ENCODE measurements at regions not wholly inside any gene's neighbourhood (a gene's known extent, or its start where the extent isn't known, plus 50 kb on each side); places are given as distances from the start of the nearest gene placed in this dataset.
"Not testable (repeated sequence)": the region's sequence is repeated elsewhere in the genome, so short reads cannot be mapped to it uniquely, and the experiment has no call there.

DNA sequence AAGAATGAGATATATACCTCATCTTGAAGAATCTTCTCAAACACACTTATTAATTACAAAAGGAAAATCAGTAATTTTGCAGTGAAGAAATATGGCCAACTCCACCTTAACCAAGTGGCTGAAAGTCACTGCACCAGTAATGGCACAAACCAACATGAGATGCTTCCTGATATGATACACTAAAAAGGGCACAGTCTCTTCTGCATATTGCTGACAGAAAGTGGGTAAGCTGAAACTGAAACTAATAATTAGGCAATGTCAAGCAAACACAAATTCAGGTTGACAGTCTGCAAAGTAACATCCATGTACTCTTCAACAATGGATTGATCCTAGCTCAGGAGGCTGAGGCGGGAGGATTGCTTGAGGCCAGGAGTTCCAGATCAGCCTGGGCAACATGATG, 56.1 kb downstream of the ZNF22 start:
- not testable (repeated sequence) for H3K4me3 ChIP-seq (ENCODE audit: low read length); DNase-seq (ENCODE audit: low read depth, low spot score)

DNA sequence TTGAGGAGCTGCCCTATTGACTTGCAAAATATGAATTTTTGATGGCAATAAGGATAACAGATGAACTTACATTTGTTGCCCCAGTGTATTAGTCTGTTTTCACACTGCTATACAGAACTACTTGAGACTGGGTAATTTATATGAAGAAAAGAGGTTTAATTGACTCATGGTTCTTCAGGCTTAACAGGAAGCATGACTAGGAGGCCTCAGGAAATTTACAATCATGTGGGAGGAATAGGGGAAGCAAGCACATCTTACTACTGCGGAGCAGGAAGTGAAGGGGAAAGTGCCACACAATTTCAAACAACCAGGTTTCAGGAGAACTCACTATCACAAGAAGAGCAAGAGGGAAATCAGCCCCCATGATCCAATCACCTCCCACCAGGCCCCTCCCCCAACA, 57.9 kb downstream of the ZNF22 start:
- DNase-seq (ENCODE audit: low read depth, low spot score) = no peak
- no peak overlapping the region for H3K4me3 ChIP-seq (ENCODE audit: low read length)

DNA sequence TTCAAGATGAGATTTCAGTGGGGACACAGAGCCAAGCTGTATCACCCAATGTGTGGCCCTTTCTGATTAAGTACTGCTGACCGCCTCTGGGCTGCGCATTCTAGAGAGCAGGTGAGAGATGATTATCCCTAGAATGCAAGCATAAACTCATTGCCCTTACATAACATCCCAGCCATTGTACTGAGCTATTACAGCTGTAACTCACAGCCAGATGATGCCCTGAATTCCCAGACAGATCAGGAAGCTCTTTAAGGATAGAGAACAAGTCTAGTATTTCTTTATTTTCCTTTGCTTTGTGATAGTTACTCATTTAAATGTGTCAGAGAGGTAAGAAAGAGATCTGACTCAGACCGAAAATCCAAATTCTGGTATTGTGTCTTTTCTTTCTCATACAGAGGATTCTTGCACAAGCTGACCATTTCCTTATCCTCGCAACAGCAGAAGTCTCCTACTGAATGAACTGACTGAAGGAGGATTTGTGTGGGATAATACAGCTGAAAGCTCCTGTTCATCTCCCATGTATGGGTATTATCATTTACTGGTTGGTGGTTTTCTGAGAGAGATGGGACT, 58.4 kb downstream of the ZNF22 start:
- DNase-seq (ENCODE audit: low read depth, low spot score) = no peak

DNA sequence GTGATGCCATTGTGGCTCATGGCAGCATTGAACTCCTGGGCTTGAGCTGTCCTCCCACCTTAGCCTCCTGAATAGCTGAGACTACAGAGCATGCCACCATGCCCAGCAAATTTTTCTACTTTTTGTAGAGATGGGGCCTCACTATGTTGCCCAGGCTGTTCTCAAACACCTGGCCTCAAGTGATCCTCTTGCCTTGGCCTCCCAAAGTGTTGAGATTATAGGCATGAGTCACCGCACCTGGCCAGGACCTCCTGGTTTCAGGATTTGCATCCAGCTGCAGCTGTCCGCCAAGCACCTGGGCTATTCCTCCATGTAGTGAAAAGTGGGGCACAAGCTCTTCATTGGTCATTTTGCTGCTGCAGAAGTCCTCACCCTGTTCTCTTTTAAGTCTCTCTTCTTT, 58.9 kb downstream of the ZNF22 start:
- no peak for DNase-seq (ENCODE audit: low read depth, low spot score)
- no peak overlapping the region for H3K4me3 ChIP-seq (ENCODE audit: low read length)

More for the DNA sequence above, 58.4 kb downstream of the ZNF22 start:
- no peak overlapping the region for H3K4me3 ChIP-seq (ENCODE audit: low read length)

DNA sequence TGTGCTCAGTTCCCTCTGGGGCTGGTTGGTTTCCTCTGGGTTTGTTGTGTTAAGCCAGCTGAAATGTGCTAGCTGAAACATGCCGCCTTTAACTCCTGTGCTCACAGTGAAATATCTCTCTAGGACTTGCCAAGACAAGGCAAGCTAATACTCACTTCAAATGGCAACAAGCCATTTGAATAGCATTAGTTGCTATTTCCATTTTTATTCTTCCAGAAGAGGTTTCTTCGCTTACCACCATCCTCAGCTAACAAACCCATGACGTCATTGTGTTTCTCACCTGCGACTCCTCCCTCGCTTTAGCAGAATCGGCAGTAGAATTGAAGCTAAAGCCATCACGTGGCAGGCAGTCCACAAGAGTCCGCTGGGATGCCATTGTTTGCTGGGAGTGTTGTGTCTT, 61.3 kb downstream of the ZNF22 start:
- no peak overlapping the region for H3K4me3 ChIP-seq (ENCODE audit: low read length)
- no peak for DNase-seq (ENCODE audit: low read depth, low spot score)

DNA sequence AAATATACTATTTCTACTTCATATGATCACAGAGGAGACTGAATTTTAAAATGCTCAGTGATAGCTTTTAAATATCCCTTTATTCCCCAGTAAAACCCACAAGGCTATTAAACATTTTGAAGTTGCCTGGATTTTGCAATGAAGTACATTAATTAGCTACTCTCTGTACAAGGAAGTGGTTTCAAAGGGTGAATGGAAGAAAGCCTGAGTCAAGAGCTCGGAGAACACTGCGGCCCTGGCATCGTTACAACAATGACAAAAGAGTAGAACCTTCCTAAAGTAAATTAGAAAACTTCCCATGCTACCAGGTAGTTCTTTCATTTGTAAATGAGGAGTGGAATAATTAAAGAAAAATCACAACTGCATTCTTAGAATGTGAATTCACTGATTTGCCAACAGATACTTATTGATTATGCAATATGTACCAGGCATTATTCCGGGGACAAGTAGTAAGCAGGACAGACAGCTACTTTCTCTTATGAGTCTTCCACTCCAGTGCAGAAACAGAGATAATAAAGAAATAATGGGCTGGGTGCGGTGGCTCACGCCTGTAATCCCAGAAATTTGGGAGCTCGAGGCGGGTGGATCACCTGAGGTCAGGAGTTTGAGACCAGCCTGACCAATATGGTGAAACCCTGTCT, 63.0 kb downstream of the ZNF22 start:
- no peak for DNase-seq (ENCODE audit: low read depth, low spot score)
- no peak overlapping the region for H3K4me3 ChIP-seq (ENCODE audit: low read length)

DNA sequence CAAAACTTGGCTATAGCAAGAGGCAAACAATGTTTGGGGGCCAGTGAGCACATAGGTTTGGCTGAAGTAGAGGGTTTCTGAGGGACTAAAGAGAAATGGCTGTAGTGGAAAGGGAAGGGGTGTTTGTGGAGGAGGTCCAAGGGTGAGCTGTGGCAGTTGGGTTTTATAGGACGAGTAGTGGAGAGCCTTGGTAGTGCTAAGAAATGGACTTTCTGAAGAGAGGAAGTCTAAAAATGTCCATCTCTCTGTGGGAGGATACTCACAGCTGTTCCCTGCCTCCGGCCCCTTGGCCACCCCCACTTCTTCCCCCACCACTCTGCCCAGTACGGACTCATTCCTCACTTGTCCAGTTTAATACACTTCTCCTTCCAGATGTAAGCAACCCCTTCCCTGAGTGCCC, 64.3 kb downstream of the ZNF22 start:
- DNase-seq (ENCODE audit: low read depth, low spot score) = no peak
- H3K4me3 ChIP-seq (ENCODE audit: low read length) = no peak overlapping the region

DNA sequence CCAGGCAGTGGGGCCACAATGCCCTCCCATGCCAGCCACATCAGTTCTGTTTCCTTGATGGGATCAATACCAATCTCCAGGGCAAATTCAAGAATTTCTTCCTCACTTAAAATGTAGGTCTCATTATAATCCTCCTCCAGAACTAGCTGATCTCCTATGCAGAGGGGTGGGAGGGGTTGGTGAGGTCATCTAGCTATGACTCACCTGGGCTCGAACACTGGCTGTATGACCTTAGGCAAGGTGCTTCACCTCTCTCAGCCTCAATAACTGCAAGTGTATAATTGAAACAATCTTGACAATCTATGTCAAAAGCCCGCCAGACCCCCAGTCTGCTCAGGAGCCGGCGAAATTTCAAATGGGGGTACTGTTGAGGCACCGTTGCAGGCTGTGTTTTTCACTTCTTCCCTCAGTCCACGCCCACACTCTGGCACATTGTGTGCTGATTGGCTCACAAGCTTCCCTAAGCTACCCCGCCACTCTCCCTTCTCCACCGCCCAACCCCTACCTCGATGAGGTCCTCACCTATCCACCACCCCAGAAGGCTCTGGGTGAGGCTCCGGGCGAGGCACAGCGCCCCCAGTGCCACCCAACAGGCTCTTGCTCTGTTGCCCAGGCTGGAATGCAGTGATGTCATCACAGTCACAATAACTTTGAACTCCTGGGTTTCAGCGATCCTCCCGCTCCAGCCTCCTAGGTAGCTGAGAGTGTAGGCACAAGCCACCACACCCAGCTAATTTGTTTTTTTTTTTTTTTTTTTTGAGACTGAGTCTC, 70.5 kb downstream of the ZNF22 start:
- H3K4me3 ChIP-seq (ENCODE audit: low read length) = no peak overlapping the region
- no peak for DNase-seq (ENCODE audit: low read depth, low spot score)

DNA sequence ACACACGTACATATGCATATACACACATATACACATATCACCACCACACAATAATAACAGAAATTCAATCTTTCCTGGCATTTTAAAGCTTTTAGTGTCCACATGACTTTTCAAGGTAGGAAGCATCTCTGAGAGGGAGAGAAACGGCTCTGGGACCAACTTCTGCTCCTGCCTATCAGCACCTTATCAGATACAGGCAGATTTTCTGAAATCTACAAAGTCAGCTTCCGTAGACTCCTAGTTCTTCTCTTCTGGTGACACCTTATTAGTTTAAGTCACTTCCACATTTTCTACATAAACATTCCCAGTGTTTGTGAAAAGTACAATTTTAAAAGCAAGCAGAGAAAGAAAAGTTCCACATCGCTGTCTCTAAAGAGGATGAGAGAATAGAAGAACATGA, 74.5 kb downstream of the ZNF22 start:
- no peak for DNase-seq (ENCODE audit: low read depth, low spot score)

DNA sequence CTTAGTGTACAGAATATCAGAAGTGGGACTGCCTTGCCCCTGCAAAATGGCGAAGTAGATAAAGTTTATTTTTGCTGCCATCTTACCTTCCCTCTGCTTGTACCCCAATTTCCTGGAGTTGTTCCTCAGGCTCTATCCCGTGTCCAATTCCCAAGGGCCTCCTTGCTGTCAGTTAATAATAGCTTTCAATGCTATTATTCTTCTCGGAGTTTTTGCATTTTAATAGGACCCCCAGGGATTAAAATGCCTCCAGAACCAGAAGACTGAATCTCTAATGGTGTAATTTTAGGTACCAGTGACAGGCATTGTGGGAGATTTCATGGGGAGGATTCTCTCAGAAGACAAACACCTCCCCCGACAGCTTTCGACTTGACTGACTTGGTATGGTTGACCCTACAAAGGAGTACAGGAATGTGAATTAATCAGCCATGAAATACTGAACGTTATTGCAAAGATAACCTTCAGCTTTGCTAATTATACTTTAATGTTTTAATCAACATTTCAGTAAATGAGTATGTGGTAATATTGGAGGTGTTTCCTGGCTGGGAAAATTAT, 75.2 kb downstream of the ZNF22 start:
- no peak for DNase-seq (ENCODE audit: low read depth, low spot score)
- no peak overlapping the region for H3K4me3 ChIP-seq (ENCODE audit: low read length)

More for the DNA sequence above, 74.5 kb downstream of the ZNF22 start:
- H3K4me3 ChIP-seq (ENCODE audit: low read length) = no peak overlapping the region

DNA sequence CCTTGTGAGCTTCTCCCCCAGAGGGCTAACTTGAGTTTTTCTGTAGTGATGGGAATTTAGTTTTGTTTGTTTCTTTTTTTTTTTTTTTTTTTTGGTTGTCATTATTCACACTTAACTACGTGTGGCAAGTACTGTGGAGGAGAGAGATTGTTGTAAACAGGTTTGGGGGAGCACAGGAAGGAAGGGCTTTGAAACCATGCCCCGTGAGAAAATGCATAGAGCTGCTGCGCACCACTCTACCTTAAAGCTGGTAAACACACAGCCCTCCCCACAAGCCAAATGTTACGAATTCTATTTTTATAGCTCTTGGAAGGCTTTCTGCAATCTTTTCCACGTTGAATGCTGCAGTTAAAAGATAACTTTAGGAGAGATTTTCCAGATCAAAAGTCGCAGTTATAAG, 76.2 kb downstream of the ZNF22 start:
- no peak for DNase-seq (ENCODE audit: low read depth, low spot score)
- no peak overlapping the region for H3K4me3 ChIP-seq (ENCODE audit: low read length)

DNA sequence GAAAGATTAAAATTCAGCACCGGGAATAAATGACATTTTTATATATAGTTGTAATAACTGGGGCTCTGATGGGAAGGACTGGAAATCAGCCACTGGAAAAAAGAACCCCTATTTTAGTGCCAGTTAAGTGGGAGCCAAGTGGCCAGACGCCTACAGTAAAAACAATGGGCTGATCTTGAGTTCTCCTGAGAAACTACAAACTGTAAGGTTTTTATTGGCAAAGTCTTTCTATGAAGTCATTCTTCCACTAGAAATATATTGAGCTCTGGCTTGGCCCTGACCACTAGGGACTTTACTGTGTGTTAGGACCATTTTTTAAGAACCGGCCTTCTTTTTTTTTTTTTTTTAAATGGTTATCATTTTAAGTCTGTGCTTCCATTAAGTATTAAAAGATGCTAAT, 79.6 kb downstream of the ZNF22 start:
- DNase-seq (ENCODE audit: low read depth, low spot score) = no peak
- H3K4me3 ChIP-seq (ENCODE audit: low read length) = no peak overlapping the region

DNA sequence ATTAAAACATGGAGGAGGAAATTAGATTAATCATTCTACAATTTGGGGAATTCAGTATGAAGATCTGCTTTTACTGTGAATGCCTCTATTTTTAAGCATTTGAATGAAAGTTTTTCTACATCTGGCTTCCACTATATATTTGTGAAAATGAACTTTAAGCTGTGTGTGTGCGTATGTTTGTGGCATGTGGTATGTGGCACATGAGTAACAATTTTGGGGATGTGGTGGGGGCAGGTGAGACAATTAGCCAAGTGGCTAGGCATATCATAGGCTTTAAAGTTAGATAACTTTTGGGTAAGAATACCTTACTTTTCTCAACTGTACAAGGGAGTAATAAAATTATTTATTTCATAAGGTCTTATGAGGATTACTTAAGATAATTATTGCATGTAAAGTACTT, 81.5 kb downstream of the ZNF22 start:
- H3K4me3 ChIP-seq (ENCODE audit: low read length) = no peak overlapping the region
- DNase-seq (ENCODE audit: low read depth, low spot score) = no peak

DNA sequence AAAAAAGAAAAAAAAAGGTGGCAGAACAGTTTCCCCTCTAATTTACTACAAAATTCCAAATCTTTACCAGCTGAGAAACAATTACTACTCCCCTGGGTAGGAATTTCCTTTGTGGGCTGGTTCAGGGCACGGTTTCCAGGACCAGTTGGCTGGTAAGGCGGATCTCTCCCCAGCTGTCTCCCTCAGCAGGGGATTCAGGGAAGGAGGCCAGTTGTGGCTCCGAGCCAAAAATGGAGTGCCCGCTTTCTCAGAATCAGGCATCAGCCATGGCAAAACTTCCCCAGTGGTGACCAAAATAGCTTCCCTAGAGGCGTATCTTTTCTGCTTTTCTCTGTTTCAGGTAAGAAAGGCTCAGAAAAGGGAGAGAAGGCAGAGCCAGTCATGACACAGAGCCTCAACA, 91.2 kb downstream of the ZNF22 start:
- no peak for DNase-seq (ENCODE audit: low read depth, low spot score)

DNA sequence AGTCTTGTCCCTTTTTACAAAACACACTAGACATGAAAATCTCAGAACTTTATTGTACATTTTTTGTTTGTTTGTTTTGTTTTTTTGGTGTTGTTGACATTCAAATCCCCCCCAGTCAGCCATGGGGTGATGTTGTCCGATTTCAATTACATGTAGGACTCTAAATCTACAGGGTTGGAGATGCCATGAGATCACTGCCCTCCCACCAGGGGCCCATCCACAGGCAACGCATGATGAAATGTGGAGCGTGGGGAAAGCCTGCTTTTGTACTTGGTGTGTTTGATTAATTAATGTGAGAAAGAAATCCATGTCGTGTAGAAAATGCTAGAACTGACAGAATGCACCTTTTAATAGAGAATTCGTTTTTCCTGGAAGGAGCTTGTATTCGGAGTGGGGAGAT, 93.2 kb downstream of the ZNF22 start:
- DNase-seq (ENCODE audit: low read depth, low spot score) = no peak
- H3K4me3 ChIP-seq (ENCODE audit: low read length) = no peak overlapping the region

More for the DNA sequence above, 91.2 kb downstream of the ZNF22 start:
- no peak overlapping the region for H3K4me3 ChIP-seq (ENCODE audit: low read length)

DNA sequence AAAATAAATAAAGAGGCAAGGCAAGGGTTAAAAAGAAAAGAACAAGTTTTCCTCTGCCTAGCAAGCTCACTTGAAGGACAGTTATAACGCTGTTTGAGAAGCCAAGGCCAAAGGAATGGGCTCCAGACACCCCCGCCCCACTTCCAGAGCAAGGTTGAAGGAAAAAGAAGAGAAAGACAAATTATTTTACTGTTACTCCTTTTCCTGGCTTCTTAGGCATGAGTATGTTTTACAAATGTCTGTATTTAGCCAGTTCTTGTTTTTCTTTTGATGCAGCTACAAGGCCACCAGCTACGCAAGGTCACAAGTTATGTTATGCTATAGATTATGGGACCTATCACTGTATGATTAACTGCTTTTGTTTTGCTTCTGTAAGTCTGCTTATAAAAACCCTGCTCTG, 94.6 kb downstream of the ZNF22 start:
- no peak for DNase-seq (ENCODE audit: low read depth, low spot score)
- H3K4me3 ChIP-seq (ENCODE audit: low read length) = no peak overlapping the region

DNA sequence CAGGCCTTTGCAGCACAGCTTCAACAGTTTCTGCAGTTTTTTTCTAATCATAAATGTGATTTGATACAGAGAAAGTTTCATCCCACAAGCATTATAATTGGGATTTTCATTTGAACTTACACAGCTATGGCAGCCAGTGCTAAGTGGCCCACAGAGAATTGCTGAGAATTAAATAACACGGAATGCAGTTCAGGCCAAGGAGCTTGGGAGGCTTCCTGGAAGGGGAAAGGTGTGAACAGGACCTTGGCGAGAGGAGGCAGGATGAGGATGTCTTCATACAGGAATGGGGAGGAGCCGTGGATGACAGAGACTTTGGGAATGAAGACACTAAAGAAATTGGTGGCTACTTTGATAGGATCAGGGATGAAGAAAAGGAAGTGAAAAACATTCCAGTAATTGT, 95.3 kb downstream of the ZNF22 start:
- no peak overlapping the region for H3K4me3 ChIP-seq (ENCODE audit: low read length)
- no peak for DNase-seq (ENCODE audit: low read depth, low spot score)

DNA sequence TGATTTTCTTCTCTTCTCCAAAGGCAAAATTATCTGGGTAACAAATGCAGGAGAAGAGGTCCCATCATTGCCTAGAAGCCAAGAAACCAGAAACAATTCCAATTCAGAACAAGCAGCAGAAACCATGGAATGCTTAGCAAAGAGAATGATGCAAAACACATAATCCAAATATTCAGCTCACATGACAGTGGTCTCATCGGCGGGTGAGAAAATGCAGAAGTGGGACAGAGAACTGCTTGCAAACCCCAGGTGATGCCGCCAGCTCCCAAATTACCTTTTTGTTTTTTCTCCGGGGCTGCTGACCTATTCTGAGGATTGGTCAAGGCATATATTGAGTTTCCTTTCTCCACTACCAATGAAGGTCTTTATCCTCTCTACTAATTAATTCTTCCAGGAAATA, 99.7 kb downstream of the ZNF22 start:
- H3K4me3 ChIP-seq (ENCODE audit: low read length) = no peak overlapping the region
- no peak for DNase-seq (ENCODE audit: low read depth, low spot score)

DNA sequence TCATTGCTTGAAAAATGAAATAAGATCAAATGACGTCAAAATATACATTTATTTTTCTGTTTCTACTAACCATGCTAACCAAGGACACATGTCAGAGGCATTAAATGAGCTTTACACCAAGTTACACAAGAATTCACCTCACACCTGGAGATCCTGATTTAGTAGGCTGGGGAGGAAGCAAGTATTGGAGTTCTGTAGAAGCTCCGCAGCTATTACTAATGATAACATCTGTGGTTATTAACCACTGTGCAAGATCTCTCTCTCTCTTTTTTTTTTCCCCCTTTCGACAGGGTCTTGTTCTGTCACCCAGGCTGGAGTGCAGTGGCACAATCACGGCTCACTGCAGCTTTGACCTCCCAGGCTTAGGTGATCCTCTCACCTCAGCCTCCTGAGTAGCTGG, 104.0 kb downstream of the ZNF22 start:
- DNase-seq (ENCODE audit: low read depth, low spot score) = no peak
- H3K4me3 ChIP-seq (ENCODE audit: low read length) = no peak overlapping the region

DNA sequence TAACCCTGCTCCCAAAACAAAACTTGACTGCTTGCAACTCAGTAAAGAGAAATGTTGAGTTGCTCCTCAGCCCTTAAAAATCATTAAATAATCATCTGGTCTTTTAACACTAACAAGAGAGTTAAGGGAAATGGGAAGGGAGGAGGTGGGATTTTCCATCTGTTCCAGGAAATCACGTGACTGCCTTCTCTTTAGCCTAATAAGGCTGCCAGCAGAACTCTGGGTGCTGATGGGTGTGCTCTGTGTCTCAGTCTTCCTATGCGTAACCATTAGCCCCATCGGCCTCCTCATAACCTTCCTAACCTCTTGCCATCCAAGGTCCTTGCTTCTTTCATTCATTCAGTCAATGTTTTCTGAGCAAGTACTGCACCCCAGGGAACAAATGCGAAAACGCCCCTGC, 104.6 kb downstream of the ZNF22 start:
- not testable (repeated sequence) for DNase-seq (ENCODE audit: low read depth, low spot score); H3K4me3 ChIP-seq (ENCODE audit: low read length)
